Activated CD4-positive, alpha-beta T cell treated with anti-CD3 and anti-CD28 coated beads, Interleukin-2, amount 10 ng/mL, durations not matched to agents 24 days and 14 days (primary cell): ENCODE measurements at regions not wholly inside any gene's neighbourhood (a gene's known extent, or its start where the extent isn't known, plus 50 kb on each side); places are given as distances from the start of the nearest gene placed in this dataset.

ENCODE experiments used
- DNase-seq: peaks from one replicate; pipeline ENCODE4 v3.0.0; 2022
- H3K27ac Mint-ChIP-seq: one replicate; pipeline ENCODE4 v1.8.0; 2022; ENCODE audit warnings: mild to moderate bottlenecking, mixed read lengths
- H3K27me3 Mint-ChIP-seq: one replicate; pipeline ENCODE4 v1.8.0; 2022; ENCODE audit warnings: mixed read lengths
- H3K36me3 Mint-ChIP-seq: one replicate; pipeline ENCODE4 v1.8.0; 2022; ENCODE audit warnings: low read depth, mild to moderate bottlenecking, mixed read lengths
- H3K4me1 Mint-ChIP-seq: one replicate; pipeline ENCODE4 v1.8.0; 2021; ENCODE audit warnings: mixed read lengths
- H3K4me3 Mint-ChIP-seq: one replicate; pipeline ENCODE4 v1.8.0; 2022; ENCODE audit warnings: mild to moderate bottlenecking, moderate library complexity, mixed read lengths
- H3K9me3 Mint-ChIP-seq: one replicate; pipeline ENCODE4 v1.8.0; 2021; ENCODE audit warnings: mixed read lengths
- intact Hi-C: fragments of 100-400 bp; cut with micrococcal nuclease; formaldehyde crosslinking; loops from one replicate; pipeline ENCODE4 v1.15.1; 2023

- intact Hi-C loops: no loop called here
- Mint-ChIP-seq H3K27ac (no peak overlapping the region), H3K4me3 (no peak overlapping the region), H3K4me1 (peaks cover 2% of the 10 kb centered on the region), H3K27me3 (peaks cover 14% of the 10 kb centered on the region), H3K9me3 (no peaks in the 10 kb centered on the region), H3K36me3 (no peaks in the 10 kb centered on the region)
- DNase-seq: no peak
Measured at GRCh38 chr16:86121374-86122010, 222.5 kb downstream of the IRF8 start.

- no peak for DNase-seq
- no peak overlapping the region for H3K27ac Mint-ChIP-seq
- H3K9me3 Mint-ChIP-seq: no peaks in the 10 kb centered on the region
- peaks cover 15% of the 10 kb centered on the region for H3K27me3 Mint-ChIP-seq
- H3K4me3 Mint-ChIP-seq: no peak overlapping the region
- peaks cover 2% of the 10 kb centered on the region for H3K4me1 Mint-ChIP-seq
- H3K36me3 Mint-ChIP-seq: no peaks in the 10 kb centered on the region
- intact Hi-C loops: no loop called here
Measured at GRCh38 chr16:86122681-86123342, 223.8 kb downstream of the IRF8 start.

GRCh38 chr16:86124321-86124720 lies 225.4 kb downstream of the IRF8 start:
- H3K9me3 Mint-ChIP-seq: no peaks in the 10 kb centered on the region
- H3K27me3 Mint-ChIP-seq: peaks cover 15% of the 10 kb centered on the region
- no peak for DNase-seq
- no peak overlapping the region for H3K27ac Mint-ChIP-seq
- H3K4me1 Mint-ChIP-seq: peaks cover 2% of the 10 kb centered on the region
- intact Hi-C loops: no loop called here
- no peak overlapping the region for H3K4me3 Mint-ChIP-seq
- H3K36me3 Mint-ChIP-seq: no peaks in the 10 kb centered on the region

GRCh38 chr16:86126891-86127290 lies 227.9 kb downstream of the IRF8 start:
- Mint-ChIP-seq H3K36me3 (no peaks in the 10 kb centered on the region), H3K4me3 (no peak overlapping the region), H3K27me3 (peaks cover 10% of the 10 kb centered on the region), H3K9me3 (no peaks in the 10 kb centered on the region), H3K27ac (no peak overlapping the region), H3K4me1 (no peaks in the 10 kb centered on the region)
- intact Hi-C loops: no loop called here
- DNase-seq: no peak

GRCh38 chr16:86127366-86127765 lies 228.4 kb downstream of the IRF8 start:
- H3K4me3 Mint-ChIP-seq: no peak overlapping the region
- H3K27me3 Mint-ChIP-seq: peaks cover 7% of the 10 kb centered on the region
- no peaks in the 10 kb centered on the region for H3K9me3 Mint-ChIP-seq
- intact Hi-C loops: no loop called here
- H3K27ac Mint-ChIP-seq: no peak overlapping the region
- no peak for DNase-seq
- no peaks in the 10 kb centered on the region for H3K4me1 Mint-ChIP-seq
- no peaks in the 10 kb centered on the region for H3K36me3 Mint-ChIP-seq

GRCh38 chr16:86128246-86128645 lies 229.3 kb downstream of the IRF8 start:
- intact Hi-C loops: no loop called here
- no peaks in the 10 kb centered on the region for H3K9me3 Mint-ChIP-seq
- no peaks in the 10 kb centered on the region for H3K36me3 Mint-ChIP-seq
- peaks cover 7% of the 10 kb centered on the region for H3K27me3 Mint-ChIP-seq
- H3K4me3 Mint-ChIP-seq: no peak overlapping the region
- H3K4me1 Mint-ChIP-seq: no peaks in the 10 kb centered on the region
- DNase-seq: no peak
- H3K27ac Mint-ChIP-seq: no peak overlapping the region

- no peak overlapping the region for H3K27ac Mint-ChIP-seq
- intact Hi-C loops: no loop called here
- no peaks in the 10 kb centered on the region for H3K36me3 Mint-ChIP-seq
- no peaks in the 10 kb centered on the region for H3K4me1 Mint-ChIP-seq
- no peaks in the 10 kb centered on the region for H3K9me3 Mint-ChIP-seq
- peaks cover 4% of the 10 kb centered on the region for H3K27me3 Mint-ChIP-seq
- no peak overlapping the region for H3K4me3 Mint-ChIP-seq
- DNase-seq: no peak
Measured at GRCh38 chr16:86129541-86129940, 230.6 kb downstream of the IRF8 start.

- Mint-ChIP-seq H3K4me1 (no peaks in the 10 kb centered on the region), H3K27ac (no peak overlapping the region), H3K27me3 (no peaks in the 10 kb centered on the region), H3K9me3 (no peaks in the 10 kb centered on the region), H3K4me3 (no peak overlapping the region), H3K36me3 (no peaks in the 10 kb centered on the region)
- no peak for DNase-seq
- intact Hi-C loops: no loop called here
Measured at GRCh38 chr16:86133377-86133776, 234.4 kb downstream of the IRF8 start.

GRCh38 chr16:86133847-86134375 lies 234.9 kb downstream of the IRF8 start:
- no peaks in the 10 kb centered on the region for H3K4me1 Mint-ChIP-seq
- no peak for DNase-seq
- intact Hi-C loops: no loop called here

GRCh38 chr16:86134802-86135461 lies 236.0 kb downstream of the IRF8 start:
- intact Hi-C loops: no loop called here
- Mint-ChIP-seq H3K9me3 (no peaks in the 10 kb centered on the region), H3K4me3 (no peak overlapping the region), H3K36me3 (no peaks in the 10 kb centered on the region), H3K27ac (no peak overlapping the region), H3K27me3 (no peaks in the 10 kb centered on the region), H3K4me1 (no peaks in the 10 kb centered on the region)
- DNase-seq: no peak

More at GRCh38 chr16:86133847-86134375, 234.9 kb downstream of the IRF8 start:
- Mint-ChIP-seq H3K4me3 (no peak overlapping the region), H3K27me3 (no peaks in the 10 kb centered on the region), H3K9me3 (no peaks in the 10 kb centered on the region), H3K27ac (no peak overlapping the region), H3K36me3 (no peaks in the 10 kb centered on the region)

GRCh38 chr16:86137359-86137758 lies 238.4 kb downstream of the IRF8 start:
- no peaks in the 10 kb centered on the region for H3K9me3 Mint-ChIP-seq
- H3K27ac Mint-ChIP-seq: no peak overlapping the region
- no peaks in the 10 kb centered on the region for H3K4me1 Mint-ChIP-seq
- intact Hi-C loops: no loop called here
- H3K4me3 Mint-ChIP-seq: no peak overlapping the region
- H3K27me3 Mint-ChIP-seq: no peaks in the 10 kb centered on the region
- no peak for DNase-seq
- H3K36me3 Mint-ChIP-seq: no peaks in the 10 kb centered on the region

- DNase-seq: no peak
- Mint-ChIP-seq H3K36me3 (no peaks in the 10 kb centered on the region), H3K9me3 (no peaks in the 10 kb centered on the region), H3K4me1 (no peaks in the 10 kb centered on the region), H3K27me3 (no peaks in the 10 kb centered on the region), H3K27ac (no peak overlapping the region), H3K4me3 (no peak overlapping the region)
- intact Hi-C loops: no loop called here
Measured at GRCh38 chr16:86138121-86139085, 239.4 kb downstream of the IRF8 start.

- no peak overlapping the region for H3K4me3 Mint-ChIP-seq
- DNase-seq: no peak
- intact Hi-C loops: no loop called here
- peaks cover 4% of the 10 kb centered on the region for H3K27me3 Mint-ChIP-seq
- H3K9me3 Mint-ChIP-seq: no peaks in the 10 kb centered on the region
- no peaks in the 10 kb centered on the region for H3K4me1 Mint-ChIP-seq
- H3K36me3 Mint-ChIP-seq: no peaks in the 10 kb centered on the region
- no peak overlapping the region for H3K27ac Mint-ChIP-seq
Measured at GRCh38 chr16:86142801-86143236, 243.9 kb downstream of the IRF8 start.
